HG03025 (cell line): ENCODE measurements at regions not wholly inside any gene's neighbourhood (a gene's known extent, or its start where the extent isn't known, plus 50 kb on each side); places are given as distances from the start of the nearest gene placed in this dataset.
"Not testable (repeated sequence)": the region's sequence is repeated elsewhere in the genome, so short reads cannot be mapped to it uniquely, and the experiment has no call there.

Experiments
- ATAC-seq: cut with Tn5 transposase; IDR thresholded peaks from one replicate; pipeline ENCODE4 v1.9.1; 2021; ENCODE audit warnings: mild to moderate bottlenecking, moderate library complexity; ENCODE audit not compliant: unreplicated experiment, low FRiP score

GRCh38 chr9:107853461-107853860 lies 363.9 kb upstream of the KLF4 start:
- ATAC-seq: no peak

GRCh38 chr9:107852891-107853290 lies 363.3 kb upstream of the KLF4 start:
- no peak for ATAC-seq

DNA sequence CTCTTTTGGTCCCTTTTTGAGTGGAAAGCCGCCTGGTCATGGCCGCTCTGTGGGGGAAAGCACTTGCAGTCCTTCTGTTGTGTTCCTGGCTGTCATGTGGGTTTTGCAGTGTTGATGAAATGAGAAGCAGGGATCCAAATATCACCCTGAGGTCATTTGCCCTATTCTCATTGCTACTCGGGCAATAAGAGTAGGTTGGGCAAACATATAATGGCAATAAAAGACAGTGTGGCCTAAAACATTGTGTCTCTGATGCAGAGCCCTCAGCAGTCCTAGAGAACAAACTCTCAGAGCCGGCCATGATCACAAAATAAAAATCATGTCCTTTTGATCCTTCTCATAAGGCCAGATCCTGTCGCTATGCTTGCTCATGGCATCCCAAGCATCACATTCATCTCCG lies 361.1 kb upstream of the KLF4 start:
- no peak for ATAC-seq

DNA sequence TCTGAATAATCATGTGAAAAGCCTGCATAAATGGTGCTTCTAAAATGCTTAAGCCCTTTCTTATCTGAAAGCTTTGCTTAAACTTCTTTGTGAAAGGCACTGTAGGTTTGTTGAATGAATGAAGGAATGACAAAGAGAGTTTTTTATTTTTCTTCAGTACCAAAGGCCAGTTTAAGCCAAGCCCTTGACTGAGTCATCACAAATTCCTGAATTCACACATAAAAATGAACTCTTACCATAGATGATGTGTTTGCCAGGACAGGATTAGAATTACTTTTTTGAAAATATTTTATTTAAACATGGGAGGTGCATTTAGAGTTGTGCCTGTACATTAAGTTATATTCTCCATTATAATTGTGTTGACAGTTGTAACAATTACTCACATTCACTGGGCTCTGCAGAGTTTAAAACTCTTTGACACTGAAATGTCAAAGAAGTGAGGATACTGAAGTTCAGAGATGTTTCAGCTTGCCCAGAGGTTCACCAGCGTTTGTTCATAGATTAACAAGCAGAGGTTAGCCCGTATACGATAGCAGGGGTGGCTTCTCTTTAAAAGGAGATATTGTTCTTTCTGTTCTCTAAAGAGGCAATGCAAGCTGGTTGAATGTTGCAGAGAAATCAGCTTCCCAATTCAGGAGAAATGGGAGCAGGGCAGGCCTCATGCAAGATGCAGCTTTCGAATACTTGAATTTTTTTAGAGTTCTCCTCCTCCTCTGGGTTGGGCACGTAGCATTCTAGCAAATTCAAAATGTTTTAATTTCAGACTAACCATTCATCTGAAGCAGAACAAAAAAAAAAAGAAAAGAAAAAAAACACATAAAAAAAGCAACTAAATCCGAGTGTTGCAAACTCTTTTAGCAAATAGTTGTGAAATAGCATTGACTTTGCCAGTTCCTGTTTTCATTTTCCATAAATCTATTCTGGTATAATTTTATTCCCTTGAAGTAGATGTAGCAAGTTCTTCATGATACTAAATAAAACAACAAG lies 358.7 kb upstream of the KLF4 start:
- ATAC-seq: no peak

DNA sequence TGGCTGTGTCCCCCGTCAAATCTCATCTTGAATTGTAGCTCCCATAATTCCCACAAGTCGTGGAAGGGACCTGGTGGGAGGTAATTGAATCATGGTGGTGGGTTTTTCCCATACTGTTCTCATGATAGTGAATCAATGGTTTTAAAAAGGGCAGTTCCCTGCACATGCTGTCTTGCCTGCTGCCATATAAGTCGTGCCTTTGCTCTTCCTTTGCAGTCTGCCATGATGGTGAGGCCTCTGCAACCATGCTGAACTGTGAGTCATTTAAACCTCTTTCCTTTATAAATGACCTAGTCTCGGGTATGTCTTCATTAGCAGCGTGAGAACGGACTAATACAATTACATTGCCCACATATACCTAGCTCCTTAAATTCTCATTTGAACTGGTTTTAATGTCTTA lies 353.0 kb upstream of the KLF4 start:
- ATAC-seq: no peak

- no peak for ATAC-seq
Measured at GRCh38 chr9:107841076-107841475, 351.5 kb upstream of the KLF4 start.

GRCh38 chr9:107839371-107839770 lies 349.8 kb upstream of the KLF4 start:
- no peak for ATAC-seq

DNA sequence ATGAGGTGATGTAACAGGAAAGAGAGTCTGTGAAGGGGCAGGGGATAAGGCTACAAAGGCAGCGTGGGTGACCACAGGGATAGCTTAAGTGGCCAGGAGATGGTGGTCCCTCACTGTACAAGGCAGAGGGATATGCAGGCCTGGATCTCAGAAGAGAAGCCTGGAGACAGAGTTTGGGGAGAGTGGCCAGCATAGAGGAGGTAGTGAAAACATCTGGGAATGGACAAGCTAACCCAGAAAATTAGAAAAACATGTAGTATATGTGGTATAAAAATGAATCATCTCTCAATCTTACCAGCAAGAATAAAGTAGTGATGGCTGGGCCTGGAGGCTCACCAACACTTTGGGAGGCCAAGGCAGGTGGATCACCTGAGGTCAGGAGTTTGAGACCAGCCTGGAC lies 349.2 kb upstream of the KLF4 start:
- no peak for ATAC-seq

- ATAC-seq: no peak
Measured at GRCh38 chr9:107836300-107836699, 346.7 kb upstream of the KLF4 start.

GRCh38 chr9:107833295-107833694 lies 343.7 kb upstream of the KLF4 start:
- ATAC-seq: no peak

GRCh38 chr9:107832871-107833270 lies 343.3 kb upstream of the KLF4 start:
- ATAC-seq: no peak

- ATAC-seq: no peak
Measured at GRCh38 chr9:107830479-107830878, 340.9 kb upstream of the KLF4 start.

DNA sequence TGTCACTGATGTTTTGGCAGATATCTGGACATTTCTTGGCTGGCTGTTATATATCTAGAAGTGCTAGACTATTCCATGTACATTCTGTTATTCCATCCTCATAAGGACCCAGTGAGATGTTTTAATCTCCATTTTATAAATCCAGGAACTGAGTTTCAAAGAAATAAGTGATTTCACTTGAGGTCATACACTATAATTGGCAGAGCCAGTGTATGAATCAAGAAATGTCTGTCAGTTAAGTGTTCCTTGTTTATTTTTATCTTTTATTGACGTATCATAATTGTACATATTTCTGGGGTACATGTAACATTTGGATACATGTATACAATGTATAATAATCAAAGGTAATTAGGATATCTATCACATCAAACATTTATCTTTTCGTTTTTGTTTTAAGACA lies 338.3 kb upstream of the KLF4 start:
- no peak for ATAC-seq

DNA sequence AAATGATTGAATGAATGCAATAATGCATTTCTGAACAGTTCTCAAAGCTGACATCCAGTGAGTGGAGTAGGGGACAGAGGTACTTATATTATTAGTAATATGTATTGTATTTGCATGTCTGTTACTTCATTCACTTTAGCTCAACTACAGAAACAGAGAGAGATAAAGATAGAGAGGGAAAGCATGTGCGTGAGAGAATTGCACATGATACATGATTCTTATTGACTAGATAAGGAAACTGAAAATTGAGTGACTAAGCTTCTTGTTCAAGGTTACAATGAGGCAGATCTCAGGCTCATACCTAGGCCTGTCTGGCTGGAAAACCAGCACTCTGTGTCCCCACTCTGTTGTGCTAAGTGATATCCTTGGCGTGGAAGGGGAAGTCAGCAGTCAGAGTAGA lies 337.7 kb upstream of the KLF4 start:
- peak; percentile 80 for ATAC-seq

DNA sequence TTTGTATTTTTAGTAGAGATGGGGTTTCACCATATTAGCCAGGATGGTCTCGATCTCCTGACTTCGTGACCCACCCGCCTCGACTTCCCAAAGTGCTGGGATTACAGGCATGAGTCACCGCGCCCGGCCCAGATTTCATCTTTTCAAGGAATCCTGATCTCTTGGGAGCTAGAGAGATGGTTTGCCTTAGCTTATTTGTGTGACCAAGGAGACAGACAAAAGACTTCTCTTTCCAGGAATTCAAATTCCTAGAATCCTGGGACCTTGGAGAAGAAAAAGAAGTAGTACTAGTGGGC lies 337.1 kb upstream of the KLF4 start:
- ATAC-seq: not testable (repeated sequence)

- ATAC-seq: no peak
Measured at GRCh38 chr9:107824556-107824955, 335.0 kb upstream of the KLF4 start.

GRCh38 chr9:107819772-107820565 lies 330.4 kb upstream of the KLF4 start:
- no peak for ATAC-seq

DNA sequence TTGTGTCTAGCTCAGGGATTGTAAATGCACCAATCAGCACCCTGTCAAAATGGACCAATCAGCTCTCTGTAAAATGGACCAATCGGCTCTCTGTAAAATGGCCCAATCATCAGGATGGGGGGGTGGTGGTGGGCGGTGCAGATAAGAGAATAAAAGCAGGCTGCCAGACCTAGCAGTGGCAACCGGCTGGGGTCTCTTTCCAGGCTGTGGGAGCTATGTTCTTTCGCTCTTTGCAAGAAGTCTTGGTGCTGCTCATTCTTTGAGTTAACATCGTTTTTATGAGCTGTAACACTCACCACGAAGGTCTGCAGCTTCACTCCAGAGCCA lies 328.9 kb upstream of the KLF4 start:
- ATAC-seq: not testable (repeated sequence)

DNA sequence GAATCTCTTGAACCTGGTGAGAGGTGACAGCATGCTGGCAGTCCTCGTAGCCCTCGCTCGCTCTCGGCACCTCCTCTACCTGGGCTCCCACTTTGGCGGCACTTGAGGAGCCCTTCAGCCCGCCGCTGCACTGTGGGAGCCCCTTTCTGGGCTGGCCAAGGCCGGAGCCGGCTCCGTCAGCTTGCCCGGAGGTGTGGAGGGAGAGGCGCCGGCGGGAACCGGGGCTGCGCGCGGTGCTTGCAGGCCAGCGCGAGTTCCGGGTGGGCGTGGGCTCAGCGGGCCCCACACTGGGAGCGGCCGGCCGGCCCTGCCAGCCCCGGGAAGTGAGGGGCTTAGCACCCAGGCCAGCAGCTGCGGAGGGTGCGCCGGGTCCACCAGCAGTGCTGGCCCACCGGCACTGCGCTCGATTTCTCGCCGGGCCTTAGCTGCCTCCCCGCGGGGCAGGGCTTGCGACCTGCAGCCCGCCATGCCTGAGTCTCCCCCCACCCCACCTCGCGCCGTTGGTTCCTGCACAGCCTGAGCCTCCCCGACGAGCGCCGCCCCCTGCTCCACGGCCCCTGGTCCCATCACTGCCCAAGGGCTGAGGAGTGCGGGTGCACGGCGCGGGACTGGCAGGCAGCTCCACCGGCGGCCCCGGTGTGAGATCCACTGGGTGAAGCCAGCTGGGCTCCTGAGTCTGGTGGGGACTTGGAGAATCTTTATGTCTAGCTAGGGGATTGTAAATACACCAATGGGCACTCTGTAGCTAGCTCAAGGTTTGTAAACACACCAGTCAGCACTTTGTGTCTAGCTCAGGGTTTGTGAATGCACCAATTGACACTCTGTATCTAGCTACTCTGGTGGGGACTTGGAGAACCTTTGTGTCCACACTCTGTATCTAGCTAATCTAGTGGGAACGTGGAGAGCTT lies 328.3 kb upstream of the KLF4 start:
- ATAC-seq: not testable (repeated sequence)

DNA sequence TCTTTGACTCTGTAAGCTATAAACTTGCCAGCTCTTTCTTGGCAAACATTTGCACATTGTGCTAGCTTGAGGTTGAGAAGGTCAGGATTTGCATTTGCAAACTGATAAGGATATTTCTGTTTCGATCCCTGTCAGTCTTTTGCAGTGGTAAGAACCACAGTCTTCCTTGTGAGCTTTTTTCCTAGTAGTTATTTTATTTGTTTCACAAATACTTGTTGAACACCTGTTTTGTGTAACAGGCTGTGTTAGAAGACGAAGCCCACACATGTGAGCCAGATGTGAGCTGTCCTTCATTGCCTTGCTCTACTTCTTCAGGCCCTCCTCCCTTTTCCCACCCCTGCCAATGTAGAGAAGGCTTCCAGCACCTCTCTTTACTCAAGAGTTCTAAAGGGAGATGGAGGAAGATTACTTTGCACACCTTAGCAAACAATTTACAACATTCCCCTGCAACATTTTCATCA lies 327.0 kb upstream of the KLF4 start:
- ATAC-seq: peak; percentile 72
